HCT116 (cell line): ENCODE measurements at regions not wholly inside any gene's neighbourhood (a gene's known extent, or its start where the extent isn't known, plus 50 kb on each side); places are given as distances from the start of the nearest gene placed in this dataset.

Experiments
- ATAC-seq: fragments of 200-7000 bp; cut with Tn5 transposase; 2 replicates; pipeline ENCODE4 v1.9.1; 2020; ENCODE audit warnings: mild to moderate bottlenecking, moderate library complexity
- BruUV-seq: library from RNA; stranded (reverse); fragments of 400-500 nt; replicated peaks from 2 replicates; lab custom pipeline; 2021; lab: Mats Ljungman, UMichigan
- CTCF ChIA-PET: fragments of 300-600 bp; sonication (Branson Sonifier 250); formaldehyde crosslinking; loops from one replicate; lab custom pipeline; 2021; ENCODE audit warnings: antibody characterized with exemption; lab: Charles Lee
- POLR2A ChIA-PET: fragments of 300-600, 350-600 bp; sonication (Branson Sonifier 250); formaldehyde crosslinking; loops from one replicate; lab custom pipeline; 2021; ENCODE audit warnings: antibody characterized with exemption; lab: Charles Lee
- RAD21 ChIA-PET, 2 experiments: fragments of 300-600 bp; sonication (Branson Sonifier 250); formaldehyde crosslinking; loops; one replicate each; lab custom pipeline; 2023; ENCODE audit warnings: low total read pairs in 2 of 2; ENCODE audit not compliant: uncharacterized antibody in 2 of 2, unreplicated experiment in 2 of 2, low non-redundant PET in 1 of 2; lab: Charles Lee
- DNase-seq: peaks from one replicate; pipeline ENCODE4 v3.0.0-alpha.2; 2010; ENCODE audit warnings: low read depth, low spot score
- H2AFZ ChIP-seq: fragments of 200-600 bp; shearing (Covaris generic), sonication (generic); 2 replicates; pipeline ENCODE4 v1.6.1; 2017; ENCODE audit warnings: low read depth, mixed run types, mixed read lengths, antibody characterized with exemption, low read length; ENCODE audit not compliant: poor library complexity, severe bottlenecking
- H3K27ac ChIP-seq: 2 replicates; pipeline ENCODE4 v1.5.1; 2012; ENCODE audit warnings: low read depth, low read length
- H3K27me3 ChIP-seq: fragments of 200-600 bp; sonication (generic); 2 replicates; pipeline ENCODE4 v1.6.1; 2016; ENCODE audit warnings: mixed run types, low read length, mixed read lengths; ENCODE audit not compliant: insufficient read depth
- H3K36me3 ChIP-seq, 2 experiments: fragments of 200-500 bp in 1 of 2; fragments of 200-600 bp in 1 of 2; sonication (Bioruptor generic) in 1 of 2; sonication (generic) in 1 of 2; 2 replicates each; pipeline versions ENCODE4 v1.5.1 to v1.6.1; 2014 to 2016; ENCODE audit warnings: low read length in 2 of 2, inconsistent platforms in 1 of 2, mixed read lengths in 1 of 2, mixed run types in 1 of 2; ENCODE audit not compliant: insufficient read depth in 2 of 2, control insufficient read depth in 1 of 2
- H3K4me1 ChIP-seq, 2 experiments: fragments of 200-600 bp in 1 of 2; sonication (generic) in 1 of 2; 2 replicates each; pipeline versions ENCODE4 v1.5.1 to v1.6.1; 2012 to 2017; ENCODE audit warnings: low read length in 2 of 2, inconsistent platforms in 1 of 2, mild to moderate bottlenecking in 1 of 2, mixed read lengths in 1 of 2, mixed run types in 1 of 2, moderate library complexity in 1 of 2; ENCODE audit not compliant: insufficient read depth in 2 of 2, control insufficient read depth in 1 of 2
- H3K4me2 ChIP-seq: fragments of 200-600 bp; sonication (generic); 2 replicates; pipeline ENCODE4 v1.6.1; 2017; ENCODE audit warnings: mixed run types, low read length, mixed read lengths
- H3K4me3 ChIP-seq, 2 experiments: fragments of 200-600 bp in 1 of 2; sonication (generic) in 1 of 2; replicated peaks in 1 of 2; 2 replicates each; pipeline ENCODE4 v1.5.1; 2011 to 2016; ENCODE audit warnings: low read length in 2 of 2, control low read depth in 1 of 2, low read depth in 1 of 2, mild to moderate bottlenecking in 1 of 2, mixed read lengths in 1 of 2, mixed run types in 1 of 2
- H3K79me2 ChIP-seq: fragments of 200-600 bp; sonication (generic); 2 replicates; pipeline ENCODE4 v1.6.1; 2017; ENCODE audit warnings: mild to moderate bottlenecking, mixed run types, low read length, moderate library complexity, mixed read lengths; ENCODE audit not compliant: insufficient read depth
- H3K9ac ChIP-seq: fragments of 200-600 bp; sonication (generic); 2 replicates; pipeline ENCODE4 v1.6.1; 2016; ENCODE audit warnings: low read length, mixed read lengths
- H3K9me2 ChIP-seq: fragments of 200-600 bp; sonication (generic), shearing (Covaris generic); 2 replicates; pipeline ENCODE4 v1.6.1; 2017; ENCODE audit warnings: mixed run types, mild to moderate bottlenecking, moderate library complexity; ENCODE audit not compliant: insufficient read depth
- H3K9me3 ChIP-seq, 2 experiments: fragments of 200-500 bp in 1 of 2; fragments of 200-600 bp in 1 of 2; sonication (Bioruptor generic) in 1 of 2; sonication (generic) in 1 of 2; 2 replicates each; pipeline ENCODE4 v1.6.1; 2014 to 2017; ENCODE audit warnings: low read length in 2 of 2, mixed read lengths in 2 of 2, inconsistent platforms in 1 of 2, low read depth in 1 of 2, mild to moderate bottlenecking in 1 of 2, mixed run types in 1 of 2, moderate library complexity in 1 of 2; ENCODE audit not compliant: control insufficient read depth in 1 of 2, insufficient read depth in 1 of 2
- H4K20me1 ChIP-seq: fragments of 200-600 bp; sonication (generic), shearing (Covaris generic); 2 replicates; pipeline ENCODE4 v1.6.1; 2017; ENCODE audit warnings: mixed run types, mild to moderate bottlenecking, moderate library complexity; ENCODE audit not compliant: insufficient read depth
- CBX3 ChIP-seq: IDR thresholded peaks from 2 replicates; pipeline ENCODE4 v1.6.1; 2012; ENCODE audit warnings: low read depth
- CEBPB ChIP-seq: IDR thresholded peaks from 2 replicates; pipeline ENCODE4 v1.6.1; 2012; ENCODE audit warnings: low read depth
- EGR1 ChIP-seq: IDR thresholded peaks from 2 replicates; pipeline ENCODE4 v1.6.1; 2012; ENCODE audit warnings: low read depth
- EZH2 ChIP-seq: fragments of 200-600 bp; sonication (generic); IDR thresholded peaks from 2 replicates; pipeline ENCODE4 v1.6.1; 2017; ENCODE audit warnings: antibody characterized with exemption, mixed run types
- FOSL1 ChIP-seq: IDR thresholded peaks from 2 replicates; pipeline ENCODE4 v1.6.1; 2012; ENCODE audit warnings: low read depth
- JUND ChIP-seq: IDR thresholded peaks from 2 replicates; pipeline ENCODE4 v1.6.1; 2012
- POLR2AphosphoS5 ChIP-seq: IDR thresholded peaks from 2 replicates; pipeline ENCODE4 v1.6.1; 2011; ENCODE audit warnings: mild to moderate bottlenecking, low read depth, low read length, moderate library complexity
- RAD21 ChIP-seq: IDR thresholded peaks from 2 replicates; pipeline ENCODE4 v1.6.1; 2012; ENCODE audit warnings: low read depth, mild to moderate bottlenecking
- REST ChIP-seq: IDR thresholded peaks from 2 replicates; pipeline ENCODE4 v1.6.1; 2012; ENCODE audit warnings: low read depth
- SIN3A ChIP-seq: IDR thresholded peaks from 2 replicates; pipeline ENCODE4 v1.6.1; 2012; ENCODE audit warnings: low read depth
- SP1 ChIP-seq: IDR thresholded peaks from 2 replicates; pipeline ENCODE4 v1.6.1; 2012; ENCODE audit warnings: low read depth
- SRF ChIP-seq: IDR thresholded peaks from 2 replicates; pipeline ENCODE4 v1.6.1; 2012; ENCODE audit warnings: low read depth
- TCF7L2 ChIP-seq: IDR thresholded peaks from 2 replicates; pipeline ENCODE4 v1.7.0; 2011; ENCODE audit warnings: borderline replicate concordance, inconsistent platforms; ENCODE audit not compliant: insufficient read depth, insufficient read length; ENCODE audit errors: extremely low read depth
- ZBTB33 ChIP-seq: IDR thresholded peaks from 2 replicates; pipeline ENCODE4 v1.6.1; 2011; ENCODE audit warnings: mild to moderate bottlenecking, low read length, moderate library complexity; ENCODE audit not compliant: insufficient replicate concordance; ENCODE audit errors: extremely low read depth
- ZNF274 ChIP-seq: fragments of 200-500 bp; sonication (Bioruptor generic); IDR thresholded peaks from 2 replicates; pipeline ENCODE4 v1.6.1; 2014; ENCODE audit warnings: mild to moderate bottlenecking, low read depth, low read length, inconsistent platforms
- intact Hi-C: fragments of 100-400 bp; cut with micrococcal nuclease; formaldehyde crosslinking; loops from 2 replicates; pipeline ENCODE4 v1.10.0; 2022
- TF ChIP-seq, protein P1 (sequence below): IDR thresholded peaks from 2 replicates; pipeline ENCODE4 v1.6.1; 2012

- H3K27ac ChIP-seq, result no peak overlapping the region
- CTCF ChIA-PET, result no interaction called here
- no peak overlapping the region for H2AFZ ChIP-seq
- H3K9me2 ChIP-seq, result no peaks in the 10 kb centered on the region
- no peaks in the 10 kb centered on the region for H3K4me1 ChIP-seq
- no peak for ATAC-seq
- no peaks in the 10 kb centered on the region for H3K36me3 ChIP-seq
- POLR2A ChIA-PET, result no interaction called here
- no peak overlapping the region for H3K4me2 ChIP-seq
- H3K79me2 ChIP-seq, result no peaks in the 10 kb centered on the region
- BruUV-seq, result no TSS peak
- intact Hi-C loops, result no loop called here
- no peak overlapping the region for H3K9ac ChIP-seq
- H4K20me1 ChIP-seq, result no peaks in the 10 kb centered on the region
- RAD21 ChIA-PET, result no interaction called here
- H3K27me3 ChIP-seq, result no peaks in the 10 kb centered on the region
- no peak for TF ChIP-seq POLR2AphosphoS5
- TF ChIP-seq EGR1, result no peak
- TF ChIP-seq CBX3, result no peak
- no peak for TF ChIP-seq JUND
- TF ChIP-seq TCF7L2, result no peak
- TF ChIP-seq ZBTB33, result no peak
- TF ChIP-seq SIN3A, result no peak
- no peak for TF ChIP-seq EZH2
- no peak for TF ChIP-seq REST
- TF ChIP-seq SP1, result no peak
- TF ChIP-seq ZNF274, result no peak
- no peak for TF ChIP-seq SRF
- TF ChIP-seq RAD21, result no peak
- no peak for TF ChIP-seq CEBPB
- no peak for TF ChIP-seq FOSL1
- TF ChIP-seq, protein P1, sequence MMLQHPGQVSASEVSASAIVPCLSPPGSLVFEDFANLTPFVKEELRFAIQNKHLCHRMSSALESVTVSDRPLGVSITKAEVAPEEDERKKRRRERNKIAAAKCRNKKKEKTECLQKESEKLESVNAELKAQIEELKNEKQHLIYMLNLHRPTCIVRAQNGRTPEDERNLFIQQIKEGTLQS, result no peak
- H3K4me3 ChIP-seq, result no peak overlapping the region
- DNase-seq, result no peak
- peaks cover 11 to 28% of the 10 kb centered on the region in 2 experiments; a peak in 3 of 4 replicates for H3K9me3 ChIP-seq
These were observed 489.6 kb upstream of the PIK3C3 start for GRCh38 chr18:41465386-41465785.
